Astrocyte (in vitro differentiated cells and primary cell): ENCODE measurements at regions not wholly inside any gene's neighbourhood (a gene's known extent, or its start where the extent isn't known, plus 50 kb on each side); places are given as distances from the start of the nearest gene placed in this dataset.
"Not testable (repeated sequence)": the region's sequence is repeated elsewhere in the genome, so short reads cannot be mapped to it uniquely, and the experiment has no call there.

ENCODE experiments used
- DNase-seq: peaks from one replicate; pipeline ENCODE4 v3.0.0-alpha.2; 2010; ENCODE audit warnings: low read depth
- FAIRE-seq: peaks from 2 replicates; lab custom pipeline; 2011; peaks lifted over from hg19 to GRCh38; lab: Jason Lieb, UNC
- H2AFZ ChIP-seq: 2 replicates; pipeline ENCODE4 v1.6.0; 2012; ENCODE audit warnings: low read depth, low read length, inconsistent platforms
- H3K27ac ChIP-seq: 2 replicates; pipeline ENCODE4 v1.5.1; 2011; ENCODE audit warnings: low read depth, low read length, inconsistent platforms
- H3K27me3 ChIP-seq: 2 replicates; pipeline ENCODE4 v1.6.0; 2011; ENCODE audit warnings: low read length, inconsistent platforms; ENCODE audit not compliant: insufficient read depth
- H3K36me3 ChIP-seq: 2 replicates; pipeline ENCODE4 v1.5.1; 2011; ENCODE audit warnings: low read length, inconsistent platforms; ENCODE audit not compliant: insufficient read depth
- H3K4me1 ChIP-seq: 2 replicates; pipeline ENCODE4 v1.5.1; 2011; ENCODE audit warnings: low read length, inconsistent platforms; ENCODE audit not compliant: insufficient read depth
- H3K4me2 ChIP-seq: 2 replicates; pipeline ENCODE4 v1.6.0; 2012; ENCODE audit warnings: low read length, inconsistent platforms
- H3K4me3 ChIP-seq: 2 replicates; pipeline ENCODE4 v1.5.1; 2011; ENCODE audit warnings: low read depth, mild to moderate bottlenecking, low read length, inconsistent platforms; ENCODE audit not compliant: insufficient read depth
- H3K79me2 ChIP-seq: 2 replicates; pipeline ENCODE4 v1.6.0; 2012; ENCODE audit warnings: mild to moderate bottlenecking, low read length, inconsistent platforms; ENCODE audit not compliant: insufficient read depth
- H3K9ac ChIP-seq: 2 replicates; pipeline ENCODE4 v1.6.0; 2012; ENCODE audit warnings: mild to moderate bottlenecking, low read length, inconsistent platforms
- H3K9me3 ChIP-seq: 2 replicates; pipeline ENCODE4 v1.5.1; 2012; ENCODE audit warnings: low read depth, mild to moderate bottlenecking, low read length, inconsistent platforms; ENCODE audit not compliant: insufficient read depth
- H4K20me1 ChIP-seq: 2 replicates; pipeline ENCODE4 v1.6.0; 2012; ENCODE audit warnings: low read length, inconsistent platforms; ENCODE audit not compliant: insufficient read depth
- H3K27ac Mint-ChIP-seq: one replicate; pipeline ENCODE4 v1.8.0; 2021; ENCODE audit warnings: mild to moderate bottlenecking, mixed read lengths; ENCODE audit not compliant: unreplicated experiment
- H3K27me3 Mint-ChIP-seq: one replicate; pipeline ENCODE4 v1.8.0; 2021; ENCODE audit warnings: low read depth, mixed read lengths; ENCODE audit not compliant: unreplicated experiment
- H3K36me3 Mint-ChIP-seq: one replicate; pipeline ENCODE4 v1.8.0; 2021; ENCODE audit warnings: low read depth, mixed read lengths; ENCODE audit not compliant: unreplicated experiment
- H3K4me1 Mint-ChIP-seq: one replicate; pipeline ENCODE4 v1.8.0; 2021; ENCODE audit warnings: low read depth, mixed read lengths; ENCODE audit not compliant: unreplicated experiment
- H3K4me3 Mint-ChIP-seq: one replicate; pipeline ENCODE4 v1.8.0; 2021; ENCODE audit warnings: mild to moderate bottlenecking, moderate library complexity, mixed read lengths; ENCODE audit not compliant: unreplicated experiment
- H3K9me3 Mint-ChIP-seq: one replicate; pipeline ENCODE4 v1.8.0; 2021; ENCODE audit warnings: mild to moderate bottlenecking, mixed read lengths; ENCODE audit not compliant: unreplicated experiment

GRCh38 chr22:10699301-10700097 lies 4828.5 kb upstream of the OR11H1 start:
- not testable (repeated sequence) for H3K36me3 Mint-ChIP-seq, FAIRE-seq, H3K27me3 Mint-ChIP-seq, H3K27me3 ChIP-seq, H3K4me1 ChIP-seq, H3K9ac ChIP-seq, DNase-seq, H3K27ac Mint-ChIP-seq, H3K27ac ChIP-seq, H3K79me2 ChIP-seq, H3K4me3 ChIP-seq, H3K36me3 ChIP-seq, H3K4me3 Mint-ChIP-seq, H4K20me1 ChIP-seq, H3K9me3 Mint-ChIP-seq, H3K4me2 ChIP-seq, H2AFZ ChIP-seq, H3K9me3 ChIP-seq, H3K4me1 Mint-ChIP-seq

- not testable (repeated sequence) for H3K27ac ChIP-seq, H3K79me2 ChIP-seq, H3K9me3 Mint-ChIP-seq, H3K27ac Mint-ChIP-seq, DNase-seq, H3K4me3 Mint-ChIP-seq, H3K27me3 Mint-ChIP-seq, H3K27me3 ChIP-seq, H3K4me1 Mint-ChIP-seq, H3K4me1 ChIP-seq, H4K20me1 ChIP-seq, H2AFZ ChIP-seq, H3K4me3 ChIP-seq, H3K4me2 ChIP-seq, FAIRE-seq, H3K9ac ChIP-seq, H3K36me3 Mint-ChIP-seq, H3K9me3 ChIP-seq, H3K36me3 ChIP-seq
These were observed 4819.8 kb upstream of the OR11H1 start for GRCh38 chr22:10708175-10708574.

GRCh38 chr22:10710923-10711322 lies 4817.1 kb upstream of the OR11H1 start:
- H3K79me2 ChIP-seq, H3K9ac ChIP-seq, DNase-seq, H2AFZ ChIP-seq, H3K9me3 Mint-ChIP-seq, FAIRE-seq, H3K27me3 Mint-ChIP-seq, H3K4me3 ChIP-seq, H4K20me1 ChIP-seq, H3K4me2 ChIP-seq, H3K4me1 ChIP-seq, H3K36me3 Mint-ChIP-seq, H3K4me3 Mint-ChIP-seq, H3K4me1 Mint-ChIP-seq, H3K27me3 ChIP-seq, H3K27ac Mint-ChIP-seq, H3K36me3 ChIP-seq, H3K27ac ChIP-seq: not testable (repeated sequence)
- H3K9me3 ChIP-seq, result peaks cover 14% of the 10 kb centered on the region

- not testable (repeated sequence) for FAIRE-seq, H3K36me3 Mint-ChIP-seq, H3K36me3 ChIP-seq, H3K27me3 Mint-ChIP-seq, H3K27ac ChIP-seq, H3K9ac ChIP-seq, H3K4me1 Mint-ChIP-seq, H3K4me3 ChIP-seq, H3K27me3 ChIP-seq, H3K27ac Mint-ChIP-seq, H2AFZ ChIP-seq, DNase-seq, H4K20me1 ChIP-seq, H3K4me3 Mint-ChIP-seq, H3K4me2 ChIP-seq, H3K79me2 ChIP-seq, H3K4me1 ChIP-seq
- H3K9me3 ChIP-seq, result peaks cover 38% of the 10 kb centered on the region
- H3K9me3 Mint-ChIP-seq, result peaks cover 78% of the 10 kb centered on the region
These were observed 4805.2 kb upstream of the OR11H1 start for GRCh38 chr22:10722804-10723203.

- not testable (repeated sequence) for H3K9ac ChIP-seq, H3K36me3 ChIP-seq, H3K36me3 Mint-ChIP-seq, H3K27me3 ChIP-seq, H3K27ac Mint-ChIP-seq, H3K4me3 Mint-ChIP-seq, FAIRE-seq, H3K4me3 ChIP-seq, DNase-seq, H3K4me2 ChIP-seq, H3K27me3 Mint-ChIP-seq, H2AFZ ChIP-seq, H3K4me1 ChIP-seq, H3K4me1 Mint-ChIP-seq, H4K20me1 ChIP-seq, H3K79me2 ChIP-seq, H3K27ac ChIP-seq
- H3K9me3 Mint-ChIP-seq, result peaks cover 80% of the 10 kb centered on the region
- peaks cover 45% of the 10 kb centered on the region for H3K9me3 ChIP-seq
These were observed 4804.0 kb upstream of the OR11H1 start for GRCh38 chr22:10723966-10724365.
